CD4-positive, alpha-beta memory T cell (primary cell): ENCODE measurements at regions not wholly inside any gene's neighbourhood (a gene's known extent, or its start where the extent isn't known, plus 50 kb on each side); places are given as distances from the start of the nearest gene placed in this dataset.
A peak's percentile ranks its signal among the peaks of the same experiment; 100 is the strongest.
"Not testable (repeated sequence)": the region's sequence is repeated elsewhere in the genome, so short reads cannot be mapped to it uniquely, and the experiment has no call there.

Experiments used
- CTCF ChIA-PET: fragments of 350-600 bp; sonication (Branson Sonifier 250); formaldehyde crosslinking; loops from one replicate; lab custom pipeline; 2021; ENCODE audit warnings: inconsistent platforms; ENCODE audit not compliant: partially characterized antibody; lab: Charles Lee
- POLR2A ChIA-PET: fragments of 350-600 bp; sonication (Branson Sonifier 250); formaldehyde crosslinking; loops from one replicate; lab custom pipeline; 2021; ENCODE audit not compliant: partially characterized antibody; lab: Charles Lee
- DNase-seq, 5 donors: peaks; one replicate each; pipeline versions ENCODE4 v3.0.0 to v3.0.0-alpha.2; 2020 to 2022; ENCODE audit warnings: mixed read lengths in 1 of 5
- H3K27ac ChIP-seq: one replicate; pipeline ENCODE4 v1.7.0; 2013; ENCODE audit warnings: low read depth, low read length
- H3K27me3 ChIP-seq: 2 replicates; pipeline ENCODE4 v1.7.0; 2013; ENCODE audit warnings: mild to moderate bottlenecking, low read length, moderate library complexity; ENCODE audit not compliant: insufficient read depth
- H3K36me3 ChIP-seq: 2 replicates; pipeline ENCODE4 v1.7.0; 2013; ENCODE audit warnings: mild to moderate bottlenecking, low read length, moderate library complexity; ENCODE audit not compliant: insufficient read depth
- H3K4me1 ChIP-seq: 2 replicates; pipeline ENCODE4 v1.7.0; 2013; ENCODE audit warnings: mild to moderate bottlenecking, low read length, moderate library complexity; ENCODE audit not compliant: insufficient read depth
- H3K4me3 ChIP-seq, 2 donors: one replicate each; pipeline ENCODE4 v1.7.0; 2013; ENCODE audit warnings: low read length in 2 of 2, mild to moderate bottlenecking in 1 of 2
- H3K9me3 ChIP-seq, 2 donors: one replicate each; pipeline ENCODE4 v1.7.0; 2013; ENCODE audit warnings: low read length in 2 of 2, control low read depth in 1 of 2; ENCODE audit not compliant: control insufficient read depth in 1 of 2
- H3K27ac Mint-ChIP-seq, 7 donors: one replicate each; pipeline ENCODE4 v1.8.0; 2020 to 2021; ENCODE audit warnings: mixed read lengths in 7 of 7, mild to moderate bottlenecking in 6 of 7, inconsistent platforms in 3 of 7, moderate library complexity in 3 of 7
- H3K27me3 Mint-ChIP-seq, 2 donors: one replicate each; pipeline ENCODE4 v1.8.0; 2020 to 2021; ENCODE audit warnings: mixed read lengths in 2 of 2
- H3K36me3 Mint-ChIP-seq, 2 donors: one replicate each; pipeline ENCODE4 v1.8.0; 2020 to 2021; ENCODE audit warnings: mixed read lengths in 2 of 2, inconsistent platforms in 1 of 2, mild to moderate bottlenecking in 1 of 2
- H3K4me1 Mint-ChIP-seq, 4 donors: one replicate each; pipeline ENCODE4 v1.8.0; 2020 to 2021; ENCODE audit warnings: mixed read lengths in 4 of 4, mild to moderate bottlenecking in 1 of 4
- H3K4me3 Mint-ChIP-seq, 8 donors: one replicate each; pipeline ENCODE4 v1.8.0; 2020 to 2021; ENCODE audit warnings: mixed read lengths in 8 of 8, mild to moderate bottlenecking in 7 of 8, moderate library complexity in 6 of 8, inconsistent platforms in 3 of 8
- H3K9me3 Mint-ChIP-seq, 8 donors: one replicate each; pipeline ENCODE4 v1.8.0; 2020 to 2021; ENCODE audit warnings: mixed read lengths in 8 of 8, mild to moderate bottlenecking in 5 of 8, inconsistent platforms in 3 of 8, moderate library complexity in 1 of 8
- intact Hi-C: fragments of 100-400 bp; cut with micrococcal nuclease; formaldehyde crosslinking; loops from one replicate; pipeline ENCODE4 v1.15.1; 2023

- CTCF ChIA-PET = no interaction called here
- no peak overlapping the region for H3K4me3 ChIP-seq
- no peak for DNase-seq
These were observed 86.0 kb upstream of the SH3PXD2B start for GRCh38 chr5:172540099-172540870.

DNA sequence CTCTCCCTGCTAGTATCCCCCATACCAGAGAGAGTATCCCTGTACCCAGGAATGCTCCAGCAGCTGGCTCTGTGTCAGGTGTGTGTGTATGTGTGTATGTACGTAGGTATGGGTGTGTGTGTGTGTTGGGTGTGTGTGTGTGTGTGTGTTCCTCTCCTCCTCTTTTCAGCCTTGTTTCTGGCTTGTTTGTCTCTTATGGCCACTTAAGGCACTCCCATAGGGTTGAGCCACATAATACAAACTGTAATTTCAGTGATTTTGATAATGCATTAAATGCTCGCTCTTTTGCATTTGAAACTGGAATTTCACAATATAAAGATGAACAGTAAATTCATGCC, 80.8 kb upstream of the SH3PXD2B start:
- DNase-seq = no peak
- Histone ChIP-seq H3K4me1 (no peaks in the 10 kb centered on the region), H3K27ac (no peak overlapping the region), H3K36me3 (no peaks in the 10 kb centered on the region), H3K27me3 (no peaks in the 10 kb centered on the region), H3K9me3 (no peaks in the 10 kb centered on the region), H3K4me3 (no peak overlapping the region)
- ChIA-PET CTCF (no interaction called here), POLR2A (no interaction called here)
- H3K27ac Mint-ChIP-seq = no peak overlapping the region
- no peaks in the 10 kb centered on the region for H3K36me3 Mint-ChIP-seq
- H3K9me3 Mint-ChIP-seq = peaks cover 0 to 11% (median 3%) of the 10 kb centered on the region in 8 donors
- no peak overlapping the region for H3K4me3 Mint-ChIP-seq
- peaks cover 0 to 8% (median 0%) of the 10 kb centered on the region in 4 donors for H3K4me1 Mint-ChIP-seq
- H3K27me3 Mint-ChIP-seq = peaks cover 6 to 13% of the 10 kb centered on the region in 2 donors
- intact Hi-C loops = no loop called here

More at GRCh38 chr5:172540099-172540870, 86.0 kb upstream of the SH3PXD2B start:
- no peaks in the 10 kb centered on the region for H3K4me1 ChIP-seq
- H3K9me3 ChIP-seq = no peaks in the 10 kb centered on the region
- Mint-ChIP-seq H3K36me3 (no peaks in the 10 kb centered on the region), H3K4me1 (no peaks in the 10 kb centered on the region), H3K27ac (no peak overlapping the region), H3K9me3 (peaks cover 0 to 11% (median 3%) of the 10 kb centered on the region in 8 donors), H3K27me3 (peaks cover 11 to 12% of the 10 kb centered on the region in 2 donors), H3K4me3 (no peak overlapping the region)
- H3K36me3 ChIP-seq = no peaks in the 10 kb centered on the region
- intact Hi-C loops = no loop called here
- H3K27ac ChIP-seq = no peak overlapping the region
- H3K27me3 ChIP-seq = no peaks in the 10 kb centered on the region
- POLR2A ChIA-PET = interaction anchor here (0.5 kb wide), 1 partner anchor 945 kb away, joined by 3 read pairs; no protein-coding TSS in a partner anchor

DNA sequence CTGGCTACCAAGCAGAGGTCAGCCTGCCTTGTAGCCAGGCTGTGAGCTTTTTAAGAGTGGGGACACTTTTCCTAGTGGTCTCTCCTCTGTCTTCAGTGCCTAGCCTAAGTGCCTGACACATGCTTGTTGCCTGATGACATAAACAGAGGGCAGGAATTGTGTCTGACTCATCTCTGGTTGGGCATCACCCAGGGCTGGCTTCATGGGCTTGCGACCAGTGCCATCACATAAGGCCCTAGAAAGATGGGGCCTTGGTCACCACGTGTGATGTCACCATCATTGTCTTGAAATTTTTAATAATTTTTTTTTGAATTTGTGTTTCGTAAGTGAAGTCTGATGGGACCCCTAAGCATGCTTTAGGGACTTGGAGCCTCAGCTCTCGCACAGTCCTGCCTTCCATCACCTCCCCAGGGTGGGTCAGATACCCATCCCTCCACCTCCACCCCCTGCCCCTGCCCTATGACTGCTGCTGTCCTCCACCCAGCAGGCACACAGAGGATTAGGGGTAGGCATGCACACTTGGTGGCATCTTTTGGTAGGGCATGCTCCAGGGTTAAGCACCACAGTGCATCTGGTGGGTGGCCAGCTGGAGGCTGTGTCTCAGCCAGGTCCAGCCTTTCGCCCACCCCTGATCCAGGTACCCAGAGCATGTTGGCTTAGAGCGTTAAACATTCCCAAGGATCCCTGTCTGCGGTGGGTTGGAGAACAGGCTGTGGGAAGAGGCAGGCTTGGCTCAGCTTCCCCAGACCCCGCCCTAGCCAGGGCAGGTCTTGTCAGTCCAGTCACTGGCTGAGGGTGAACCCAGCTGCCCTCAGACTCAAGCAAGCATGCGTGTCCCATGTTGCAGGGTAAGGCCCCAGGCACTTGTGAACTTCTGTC, 80.1 kb upstream of the SH3PXD2B start:
- POLR2A ChIA-PET = no interaction called here
- H3K9me3 Mint-ChIP-seq = peaks cover 0 to 12% (median 4%) of the 10 kb centered on the region in 8 donors
- H3K27me3 Mint-ChIP-seq = peaks cover 6 to 13% of the 10 kb centered on the region in 2 donors
- no peaks in the 10 kb centered on the region for H3K4me1 ChIP-seq
- no peak overlapping the region for H3K27ac Mint-ChIP-seq
- H3K4me1 Mint-ChIP-seq = peaks cover 0 to 8% (median 0%) of the 10 kb centered on the region in 4 donors
- H3K4me3 Mint-ChIP-seq = peak overlapping the region in 1 of 8 donors; percentile 16
- DNase-seq = no peak
- no peaks in the 10 kb centered on the region for H3K36me3 ChIP-seq
- no peaks in the 10 kb centered on the region for H3K36me3 Mint-ChIP-seq
- H3K27me3 ChIP-seq = no peaks in the 10 kb centered on the region
- no peak overlapping the region for H3K27ac ChIP-seq
- CTCF ChIA-PET = no interaction called here
- intact Hi-C loops = no loop called here
- H3K9me3 ChIP-seq = no peaks in the 10 kb centered on the region
- H3K4me3 ChIP-seq = no peak overlapping the region

GRCh38 chr5:172533399-172534228, 79.3 kb upstream of the SH3PXD2B start:
- Mint-ChIP-seq H3K4me1 (peaks cover 0 to 8% (median 0%) of the 10 kb centered on the region in 4 donors), H3K27me3 (peaks cover 4 to 15% of the 10 kb centered on the region in 2 donors), H3K4me3 (peak overlapping the region in 1 of 8 donors; percentile 16), H3K36me3 (no peaks in the 10 kb centered on the region), H3K27ac (no peak overlapping the region), H3K9me3 (peaks cover 0 to 17% (median 5%) of the 10 kb centered on the region in 8 donors)
- Histone ChIP-seq H3K27me3 (no peaks in the 10 kb centered on the region), H3K9me3 (no peaks in the 10 kb centered on the region), H3K4me3 (no peak overlapping the region), H3K27ac (no peak overlapping the region), H3K36me3 (no peaks in the 10 kb centered on the region), H3K4me1 (no peaks in the 10 kb centered on the region)
- DNase-seq = no peak
- ChIA-PET CTCF (no interaction called here), POLR2A (no interaction called here)
- intact Hi-C loops = no loop called here

DNA sequence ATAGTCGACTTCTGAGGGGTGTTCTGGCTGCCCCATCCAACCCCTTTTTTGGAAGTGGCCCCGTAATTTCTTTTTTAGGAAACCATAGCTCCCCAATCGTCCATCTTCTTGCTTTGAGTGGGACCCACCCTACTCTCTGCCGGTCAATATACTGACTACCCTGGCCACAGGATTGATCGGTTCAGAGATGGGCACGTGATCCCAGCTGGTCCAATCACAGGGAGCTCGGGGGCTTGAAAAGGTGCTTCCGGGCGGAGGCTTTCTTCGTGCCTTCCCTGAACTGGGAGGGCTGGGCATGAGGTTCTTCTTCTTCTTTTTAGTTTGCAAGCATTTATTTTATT, 78.7 kb upstream of the SH3PXD2B start:
- DNase-seq = no peak
- H3K9me3 ChIP-seq = no peaks in the 10 kb centered on the region
- no peak overlapping the region for H3K4me3 Mint-ChIP-seq
- ChIA-PET POLR2A (no interaction called here), CTCF (no interaction called here)
- intact Hi-C loops = no loop called here
- peaks cover 6 to 14% of the 10 kb centered on the region in 2 donors for H3K27me3 Mint-ChIP-seq
- H3K9me3 Mint-ChIP-seq = peaks cover 0 to 17% (median 7%) of the 10 kb centered on the region in 8 donors
- H3K27ac ChIP-seq = no peak overlapping the region
- no peak overlapping the region for H3K4me3 ChIP-seq
- no peaks in the 10 kb centered on the region for H3K36me3 ChIP-seq
- H3K36me3 Mint-ChIP-seq = no peaks in the 10 kb centered on the region
- peaks cover 0 to 8% (median 0%) of the 10 kb centered on the region in 4 donors for H3K4me1 Mint-ChIP-seq
- H3K27ac Mint-ChIP-seq = no peak overlapping the region
- H3K27me3 ChIP-seq = no peaks in the 10 kb centered on the region
- H3K4me1 ChIP-seq = no peaks in the 10 kb centered on the region

DNA sequence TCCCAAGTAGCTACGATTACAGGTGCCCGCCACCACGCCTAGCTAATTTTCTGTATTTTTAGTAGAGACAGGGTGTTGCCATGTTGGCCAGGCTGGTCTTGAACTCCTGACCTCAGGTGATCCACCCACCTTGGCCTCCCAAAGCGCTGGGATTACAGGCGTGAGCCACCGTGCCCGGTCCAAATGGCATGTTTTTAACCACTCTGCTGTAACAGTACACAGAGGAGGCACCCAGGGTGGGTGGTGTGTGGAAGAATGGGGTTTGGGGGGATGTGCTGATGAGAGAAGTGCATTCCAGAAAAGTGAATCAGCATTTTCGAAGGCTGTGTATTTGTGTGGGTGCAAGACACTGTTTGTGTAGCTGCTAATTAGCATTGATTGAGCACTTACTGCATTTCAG, 78.1 kb upstream of the SH3PXD2B start:
- H3K4me1 Mint-ChIP-seq, H3K36me3 ChIP-seq, intact Hi-C loops, H3K4me1 ChIP-seq, H3K27ac Mint-ChIP-seq, CTCF ChIA-PET, H3K4me3 ChIP-seq, H3K4me3 Mint-ChIP-seq, DNase-seq, H3K27ac ChIP-seq, H3K36me3 Mint-ChIP-seq, H3K27me3 ChIP-seq, H3K9me3 ChIP-seq, POLR2A ChIA-PET: not testable (repeated sequence)
- peaks cover 0 to 16% (median 7%) of the 10 kb centered on the region in 8 donors for H3K9me3 Mint-ChIP-seq
- H3K27me3 Mint-ChIP-seq = peaks cover 6 to 14% of the 10 kb centered on the region in 2 donors

DNA sequence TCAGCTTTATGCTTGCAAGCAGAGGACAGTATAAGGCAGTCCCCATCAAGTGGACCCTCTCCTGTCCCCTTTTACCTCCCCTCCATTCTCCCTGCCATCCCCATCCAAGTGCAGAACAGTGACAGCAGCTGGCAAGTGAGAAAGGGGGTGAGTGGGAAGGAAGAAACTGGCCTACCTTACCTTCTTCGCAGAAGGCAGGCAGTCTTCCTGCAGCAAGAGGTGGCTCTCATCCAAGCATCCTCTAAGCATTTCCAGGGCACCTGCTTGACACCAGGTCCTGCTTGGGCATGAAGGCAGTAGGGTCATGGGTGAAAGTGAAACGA, 77.3 kb upstream of the SH3PXD2B start:
- Mint-ChIP-seq H3K4me3 (no peak overlapping the region), H3K27me3 (peaks cover 10 to 17% of the 10 kb centered on the region in 2 donors), H3K36me3 (no peaks in the 10 kb centered on the region), H3K9me3 (peaks cover 0 to 9% (median 4%) of the 10 kb centered on the region in 8 donors), H3K4me1 (peaks cover 0 to 8% (median 0%) of the 10 kb centered on the region in 4 donors), H3K27ac (no peak overlapping the region)
- no peak overlapping the region for H3K27ac ChIP-seq
- H3K4me1 ChIP-seq = no peaks in the 10 kb centered on the region
- no peaks in the 10 kb centered on the region for H3K9me3 ChIP-seq
- ChIA-PET CTCF (no interaction called here), POLR2A (no interaction called here)
- no peaks in the 10 kb centered on the region for H3K27me3 ChIP-seq
- intact Hi-C loops = no loop called here
- no peak overlapping the region for H3K4me3 ChIP-seq
- H3K36me3 ChIP-seq = no peaks in the 10 kb centered on the region
- no peak for DNase-seq
